GM19463 (cell line): ENCODE measurements at regions not wholly inside any gene's neighbourhood (a gene's known extent, or its start where the extent isn't known, plus 50 kb on each side); places are given as distances from the start of the nearest gene placed in this dataset.
"Not testable (repeated sequence)": the region's sequence is repeated elsewhere in the genome, so short reads cannot be mapped to it uniquely, and the experiment has no call there.

Experiments
- ATAC-seq: cut with Tn5 transposase; IDR thresholded peaks from one replicate; pipeline ENCODE4 v1.9.1; 2021; ENCODE audit warnings: mild to moderate bottlenecking, moderate library complexity; ENCODE audit not compliant: unreplicated experiment

GRCh38 chr2:57669570-57669969, 377.0 kb upstream of the VRK2 start:
- ATAC-seq, result no peak

- ATAC-seq, result no peak
These were observed 372.6 kb upstream of the VRK2 start for GRCh38 chr2:57674025-57674424.

GRCh38 chr2:57674743-57675142, 371.9 kb upstream of the VRK2 start:
- no peak for ATAC-seq

GRCh38 chr2:57677296-57677695, 369.3 kb upstream of the VRK2 start:
- no peak for ATAC-seq

- no peak for ATAC-seq
These were observed 365.0 kb upstream of the VRK2 start for GRCh38 chr2:57681650-57682049.

- no peak for ATAC-seq
These were observed 361.6 kb upstream of the VRK2 start for GRCh38 chr2:57685032-57685431.

- ATAC-seq, result no peak
These were observed 354.2 kb upstream of the VRK2 start for GRCh38 chr2:57692395-57692794.

- ATAC-seq, result no peak
These were observed 353.4 kb upstream of the VRK2 start for GRCh38 chr2:57693177-57693576.

- ATAC-seq, result no peak
These were observed 352.6 kb upstream of the VRK2 start for GRCh38 chr2:57693965-57694364.

- ATAC-seq, result no peak
These were observed 350.6 kb upstream of the VRK2 start for GRCh38 chr2:57696016-57696415.

GRCh38 chr2:57698392-57698791, 348.2 kb upstream of the VRK2 start:
- ATAC-seq, result no peak

GRCh38 chr2:57698935-57699449, 347.6 kb upstream of the VRK2 start:
- ATAC-seq, result no peak

GRCh38 chr2:57701391-57701791, 345.2 kb upstream of the VRK2 start:
- ATAC-seq, result no peak

GRCh38 chr2:57703407-57703806, 343.2 kb upstream of the VRK2 start:
- no peak for ATAC-seq

- not testable (repeated sequence) for ATAC-seq
These were observed 338.8 kb upstream of the VRK2 start for GRCh38 chr2:57707794-57708193.

GRCh38 chr2:57711991-57712390, 334.6 kb upstream of the VRK2 start:
- ATAC-seq, result no peak

GRCh38 chr2:57720728-57721627, 325.6 kb upstream of the VRK2 start:
- ATAC-seq, result peak; percentile 98

- ATAC-seq, result no peak
These were observed 321.2 kb upstream of the VRK2 start for GRCh38 chr2:57725337-57725947.

- ATAC-seq, result peak; percentile 79
These were observed 320.3 kb upstream of the VRK2 start for GRCh38 chr2:57726294-57726693.

GRCh38 chr2:57728691-57729090, 317.9 kb upstream of the VRK2 start:
- no peak for ATAC-seq

- ATAC-seq, result no peak
These were observed 312.6 kb upstream of the VRK2 start for GRCh38 chr2:57733956-57734355.

GRCh38 chr2:57740891-57741290, 305.7 kb upstream of the VRK2 start:
- no peak for ATAC-seq
